ENCODE measurements at regions not wholly inside any gene's neighbourhood (a gene's known extent, or its start where the extent isn't known, plus 50 kb on each side); places are given as distances from the start of the nearest gene placed in this dataset.

- TF ChIP-seq CTCF (IDR thresholded peaks at IDR 0.05; ENCODE audit: insufficient read depth, low read depth, low read length): no peak
- no peaks in the 10 kb centered on the region for H3K36me3 ChIP-seq (ENCODE audit: control insufficient read depth, insufficient read depth, low read length)
- H3K4me3 ChIP-seq (ENCODE audit: low read depth, low read length): no peak overlapping the region
- CTCF ChIA-PET: no interaction called here
- POLR2A ChIA-PET: no interaction called here
- no peaks in the 10 kb centered on the region for H3K27me3 ChIP-seq (ENCODE audit: control insufficient read depth, insufficient read depth, low read length)
- DNase-seq (ENCODE audit: low read depth): no peak
Observed at GRCh38 chr3:88926221-88926620, 181.2 kb upstream of the EPHA3 start.

- no peak for TF ChIP-seq CTCF (IDR thresholded peaks at IDR 0.05; ENCODE audit: insufficient read depth, low read depth, low read length)
- DNase-seq (ENCODE audit: low read depth): no peak
- no peak overlapping the region for H3K4me3 ChIP-seq (ENCODE audit: low read depth, low read length)
- H3K36me3 ChIP-seq (ENCODE audit: control insufficient read depth, insufficient read depth, low read length): no peaks in the 10 kb centered on the region
- POLR2A ChIA-PET: no interaction called here
- H3K27me3 ChIP-seq (ENCODE audit: control insufficient read depth, insufficient read depth, low read length): no peaks in the 10 kb centered on the region
- CTCF ChIA-PET: no interaction called here
Observed at GRCh38 chr3:88930611-88931010, 176.8 kb upstream of the EPHA3 start.

- TF ChIP-seq CTCF (IDR thresholded peaks at IDR 0.05; ENCODE audit: insufficient read depth, low read depth, low read length): no peak
- ChIA-PET CTCF (no interaction called here), POLR2A (no interaction called here)
- Histone ChIP-seq H3K36me3 (ENCODE audit: control insufficient read depth, insufficient read depth, low read length) (no peaks in the 10 kb centered on the region), H3K4me3 (ENCODE audit: low read depth, low read length) (no peak overlapping the region), H3K27me3 (ENCODE audit: control insufficient read depth, insufficient read depth, low read length) (no peaks in the 10 kb centered on the region)
- DNase-seq (ENCODE audit: low read depth): no peak
Observed at GRCh38 chr3:88936831-88937230, 170.6 kb upstream of the EPHA3 start.

- no peaks in the 10 kb centered on the region for H3K36me3 ChIP-seq (ENCODE audit: control insufficient read depth, insufficient read depth, low read length)
- DNase-seq (ENCODE audit: low read depth): no peak
- ChIA-PET POLR2A (no interaction called here), CTCF (no interaction called here)
- TF ChIP-seq CTCF (IDR thresholded peaks at IDR 0.05; ENCODE audit: insufficient read depth, low read depth, low read length): no peak
- H3K4me3 ChIP-seq (ENCODE audit: low read depth, low read length): no peak overlapping the region
- H3K27me3 ChIP-seq (ENCODE audit: control insufficient read depth, insufficient read depth, low read length): no peaks in the 10 kb centered on the region
Observed at GRCh38 chr3:88940296-88940695, 167.1 kb upstream of the EPHA3 start.

GRCh38 chr3:88947013-88947412, 160.4 kb upstream of the EPHA3 start:
- no peak for TF ChIP-seq CTCF (IDR thresholded peaks at IDR 0.05; ENCODE audit: insufficient read depth, low read depth, low read length)
- POLR2A ChIA-PET: no interaction called here
- CTCF ChIA-PET: no interaction called here
- Histone ChIP-seq H3K27me3 (ENCODE audit: control insufficient read depth, insufficient read depth, low read length) (no peaks in the 10 kb centered on the region), H3K4me3 (ENCODE audit: low read depth, low read length) (no peak overlapping the region), H3K36me3 (ENCODE audit: control insufficient read depth, insufficient read depth, low read length) (no peaks in the 10 kb centered on the region)
- DNase-seq (ENCODE audit: low read depth): no peak
